Stimulated activated CD4-positive, alpha-beta T cell treated with anti-CD3 and anti-CD28 coated beads, Interleukin-1b, Interleukin-23, amount 100 ng/mL, for 48 hours (primary cell): ENCODE measurements at regions not wholly inside any gene's neighbourhood (a gene's known extent, or its start where the extent isn't known, plus 50 kb on each side); places are given as distances from the start of the nearest gene placed in this dataset.

Experiments
- DNase-seq: peaks from one replicate; pipeline ENCODE4 v3.0.0-alpha.2; 2020

- no peak for DNase-seq
Measured at GRCh38 chr9:27673641-27674040, 100.4 kb upstream of the C9orf72 start.

- no peak for DNase-seq
Measured at GRCh38 chr9:27675354-27675753, 102.1 kb upstream of the C9orf72 start.

- no peak for DNase-seq
Measured at GRCh38 chr9:27676827-27677226, 103.5 kb upstream of the C9orf72 start.

- no peak for DNase-seq
Measured at GRCh38 chr9:27679338-27679737, 106.1 kb upstream of the C9orf72 start.

GRCh38 chr9:27683181-27683580 lies 109.9 kb upstream of the C9orf72 start:
- no peak for DNase-seq

- no peak for DNase-seq
Measured at GRCh38 chr9:27688954-27689353, 115.7 kb upstream of the C9orf72 start.

- peak; percentile 6 for DNase-seq
Measured at GRCh38 chr9:27690816-27691215, 117.5 kb upstream of the C9orf72 start.

GRCh38 chr9:27699621-27700020 lies 126.3 kb upstream of the C9orf72 start:
- no peak for DNase-seq

GRCh38 chr9:27701016-27701415 lies 127.7 kb upstream of the C9orf72 start:
- DNase-seq, result no peak

- no peak for DNase-seq
Measured at GRCh38 chr9:27701587-27701986, 128.3 kb upstream of the C9orf72 start.

GRCh38 chr9:27703216-27703980 lies 130.1 kb upstream of the C9orf72 start:
- DNase-seq, result no peak

GRCh38 chr9:27711241-27711640 lies 138.0 kb upstream of the C9orf72 start:
- no peak for DNase-seq

- no peak for DNase-seq
Measured at GRCh38 chr9:27712806-27713205, 139.5 kb upstream of the C9orf72 start.

GRCh38 chr9:27714388-27714787 lies 141.1 kb upstream of the C9orf72 start:
- no peak for DNase-seq

- DNase-seq, result no peak
Measured at GRCh38 chr9:27715651-27716050, 142.4 kb upstream of the C9orf72 start.

GRCh38 chr9:27717991-27718390 lies 144.7 kb upstream of the C9orf72 start:
- no peak for DNase-seq

GRCh38 chr9:27719711-27720110 lies 146.4 kb upstream of the C9orf72 start:
- no peak for DNase-seq

- no peak for DNase-seq
Measured at GRCh38 chr9:27722866-27723265, 149.6 kb upstream of the C9orf72 start.

- peak; percentile 50 for DNase-seq
Measured at GRCh38 chr9:27726244-27727081, 153.2 kb upstream of the C9orf72 start.

GRCh38 chr9:27732494-27732893 lies 159.2 kb upstream of the C9orf72 start:
- DNase-seq, result no peak

- no peak for DNase-seq
Measured at GRCh38 chr9:27743490-27743889, 170.2 kb upstream of the C9orf72 start.

- no peak for DNase-seq
Measured at GRCh38 chr9:27747450-27747849, 174.2 kb upstream of the C9orf72 start.

GRCh38 chr9:27749838-27750237 lies 176.6 kb upstream of the C9orf72 start:
- no peak for DNase-seq

GRCh38 chr9:27750566-27750965 lies 177.3 kb upstream of the C9orf72 start:
- DNase-seq, result no peak
